Kidney glomerular epithelial cell (primary cell): ENCODE measurements at regions not wholly inside any gene's neighbourhood (a gene's known extent, or its start where the extent isn't known, plus 50 kb on each side); places are given as distances from the start of the nearest gene placed in this dataset.
"Not testable (repeated sequence)": the region's sequence is repeated elsewhere in the genome, so short reads cannot be mapped to it uniquely, and the experiment has no call there.

Source experiments
- DNase-seq: peaks from one replicate; lab custom pipeline; 2025; lab: John Stamatoyannopoulos, UW

DNA sequence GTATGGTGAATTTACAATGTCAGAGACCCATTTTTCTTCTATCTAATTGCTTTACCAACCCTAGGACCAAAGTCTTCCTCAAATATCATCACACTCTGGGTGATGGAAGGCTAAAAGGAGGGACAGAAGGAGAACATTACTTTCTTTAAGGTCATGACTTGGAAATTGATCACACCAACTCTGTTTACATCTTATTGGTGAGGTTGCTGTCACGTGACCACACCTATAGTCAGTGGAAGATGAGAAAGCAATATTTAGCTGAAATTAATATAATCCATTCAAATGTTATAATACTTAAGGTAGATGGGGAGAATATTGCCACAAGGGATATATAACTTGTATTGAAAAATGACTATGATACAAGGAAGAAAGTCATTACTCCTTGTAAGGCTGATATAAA lies 183.6 kb upstream of the SMIM30 start:
- no peak for DNase-seq

DNA sequence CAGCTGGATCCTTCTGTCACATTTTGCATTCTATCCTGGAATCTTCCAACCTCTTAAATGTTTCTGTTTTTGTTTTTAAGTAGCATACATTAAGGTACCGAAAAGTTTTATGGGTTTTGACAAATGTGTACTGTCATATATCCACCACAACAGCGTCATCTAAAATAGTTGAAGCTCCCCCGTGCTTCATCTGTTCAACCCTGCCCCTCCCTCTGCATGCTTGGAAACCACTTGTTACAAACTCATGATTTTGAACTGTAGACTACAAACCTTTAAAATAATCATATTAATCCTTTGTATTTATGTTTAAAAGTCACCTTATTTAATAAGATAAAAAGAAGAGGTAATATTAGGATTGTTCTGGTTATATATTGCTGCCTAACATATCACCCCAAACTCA lies 182.8 kb upstream of the SMIM30 start:
- no peak for DNase-seq

DNA sequence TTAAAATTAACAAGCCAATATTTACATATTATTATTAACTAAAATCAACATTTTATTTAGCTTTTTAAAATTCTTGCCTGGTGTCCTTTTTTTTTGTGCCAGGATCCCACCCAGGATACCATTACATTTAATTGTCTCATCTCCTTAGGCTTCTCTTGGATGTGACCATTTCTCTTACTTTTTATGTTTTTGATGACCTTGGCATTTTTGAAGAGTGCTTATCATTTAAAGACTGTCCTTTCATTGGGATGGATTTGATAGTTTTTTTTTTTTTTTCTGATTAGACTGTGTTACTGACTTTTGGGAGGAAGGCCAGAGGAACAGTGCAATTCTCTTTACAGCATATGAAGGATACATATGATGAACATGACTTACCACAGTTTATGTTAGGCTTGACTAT lies 181.4 kb upstream of the SMIM30 start:
- DNase-seq = no peak

- no peak for DNase-seq
These were observed 180.1 kb upstream of the SMIM30 start for GRCh38 chr7:113298501-113298900.

DNA sequence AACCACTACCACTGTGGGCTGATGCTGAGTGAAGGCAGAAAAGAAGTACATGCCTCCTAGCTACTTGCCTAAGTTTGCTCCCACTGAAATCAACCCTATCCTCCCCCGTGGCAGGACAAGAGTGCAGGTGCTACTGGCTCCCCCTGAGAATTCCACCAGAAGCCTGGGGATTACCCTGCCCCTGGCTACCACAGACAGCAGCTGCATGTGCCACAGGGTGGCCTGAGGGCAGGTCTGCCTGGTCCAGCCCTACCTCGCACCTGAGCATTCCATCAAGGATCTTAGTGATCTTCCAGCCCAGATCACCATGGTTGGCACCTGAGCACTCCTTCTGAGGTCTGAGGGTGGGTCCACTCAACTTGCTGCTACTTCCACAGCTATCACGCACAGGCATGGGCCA lies 176.4 kb upstream of the SMIM30 start:
- no peak for DNase-seq

DNA sequence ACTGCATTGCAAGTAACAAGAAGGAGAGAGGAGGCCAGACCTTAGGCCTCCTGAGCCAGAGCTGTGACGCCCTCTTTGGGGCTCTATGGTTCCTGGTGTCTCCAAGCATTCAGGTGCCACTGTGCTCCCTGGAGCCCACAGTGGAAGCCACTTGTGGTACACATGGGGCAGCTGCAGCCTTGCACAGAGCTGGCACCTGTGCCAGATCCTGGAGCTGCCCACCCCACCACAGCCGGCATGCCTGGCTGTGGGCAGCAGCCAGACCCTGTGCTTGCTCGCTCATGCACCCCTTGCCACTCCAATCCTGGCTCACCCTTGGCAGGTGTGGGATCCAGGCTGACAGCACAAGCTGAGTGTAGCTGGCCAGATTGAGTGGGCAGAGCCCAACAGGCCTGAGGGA lies 173.8 kb upstream of the SMIM30 start:
- no peak for DNase-seq

DNA sequence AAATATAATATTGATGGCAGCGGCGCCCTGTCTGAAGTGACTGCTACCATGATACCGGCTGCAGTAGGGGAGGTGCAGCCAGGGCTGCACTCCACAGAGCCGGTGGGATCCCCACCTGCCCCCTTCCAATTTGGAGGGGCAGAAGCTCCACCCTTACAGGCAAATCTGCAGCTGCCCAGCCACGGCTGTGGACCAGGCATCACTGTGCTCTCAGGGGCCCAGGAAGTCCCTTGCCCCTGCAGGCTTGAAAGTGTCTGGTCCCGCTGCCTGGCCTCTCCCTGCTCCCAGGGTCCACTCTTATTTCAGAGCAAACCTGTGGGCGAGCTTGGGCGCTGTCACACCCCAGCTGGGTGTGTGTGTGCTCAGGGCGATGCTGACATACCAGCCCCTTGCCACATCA lies 172.7 kb upstream of the SMIM30 start:
- no peak for DNase-seq

DNA sequence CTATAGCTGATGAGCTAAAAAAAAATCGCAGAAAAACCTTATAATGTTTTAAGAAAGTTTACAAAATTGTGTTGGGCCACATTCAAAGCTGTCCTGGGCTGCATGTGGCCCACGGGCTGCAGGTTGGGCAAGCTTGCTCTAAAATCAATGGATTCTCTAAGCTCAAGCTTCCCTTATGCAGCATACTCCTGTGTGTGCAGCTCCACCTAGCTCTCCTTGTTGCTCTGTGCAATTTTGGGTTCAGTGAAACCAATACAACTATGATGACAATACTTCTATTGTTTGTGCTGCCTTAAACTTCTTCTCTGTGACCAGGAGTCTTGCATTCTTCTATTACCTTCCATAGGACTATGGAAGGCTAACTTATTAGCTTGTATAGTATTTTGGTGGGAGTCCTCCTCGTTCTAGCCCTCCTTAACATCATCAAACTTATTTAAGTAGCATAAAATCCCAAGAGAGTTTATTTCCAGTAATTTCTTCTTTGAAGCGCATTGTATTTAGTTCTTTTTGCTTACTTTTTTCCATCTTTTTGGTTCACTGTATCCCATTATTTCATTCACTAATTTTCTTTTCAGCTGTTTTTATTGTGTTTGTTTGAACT lies 170.9 kb upstream of the SMIM30 start:
- peak; percentile 18 for DNase-seq

DNA sequence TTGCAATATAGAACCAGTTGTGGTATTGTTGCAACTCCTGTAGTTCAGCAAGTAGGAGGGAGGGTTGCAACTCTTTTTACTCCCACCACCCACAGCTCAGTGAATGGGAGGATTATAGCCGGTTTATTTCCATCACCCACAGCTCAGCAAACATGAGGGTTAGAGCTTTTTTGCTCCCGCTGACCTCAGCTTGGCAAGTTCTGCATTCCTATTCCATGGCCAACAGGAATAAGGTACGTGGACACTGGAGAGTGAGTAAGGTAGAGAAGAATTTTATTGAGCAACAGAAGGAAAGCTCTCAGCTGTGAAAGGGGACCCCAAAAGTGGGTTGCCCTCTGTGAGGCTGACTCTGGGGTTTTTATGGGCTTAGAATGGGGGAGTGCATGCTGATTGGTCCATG lies 167.1 kb upstream of the SMIM30 start:
- DNase-seq = no peak

DNA sequence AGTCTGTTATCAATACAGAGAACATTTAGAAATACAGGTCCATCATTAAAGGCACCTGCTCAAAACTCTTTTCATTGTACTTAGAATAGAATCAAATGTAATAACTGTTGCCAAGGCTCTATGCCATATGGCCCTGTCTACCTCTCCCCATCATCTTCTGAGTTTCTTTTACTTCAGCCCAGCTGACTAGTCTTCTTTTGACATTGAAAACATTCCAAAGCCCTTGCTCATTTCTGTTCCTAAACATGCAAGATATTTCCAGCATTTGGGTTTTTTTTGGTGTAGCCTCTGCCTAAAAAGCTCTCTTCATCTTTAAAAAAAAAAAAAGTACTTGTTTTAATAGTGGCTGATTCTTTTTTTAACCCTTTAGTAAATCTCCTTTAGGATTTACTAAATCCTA lies 165.5 kb upstream of the SMIM30 start:
- no peak for DNase-seq

- DNase-seq = no peak
These were observed 164.5 kb upstream of the SMIM30 start for GRCh38 chr7:113282875-113283274.

DNA sequence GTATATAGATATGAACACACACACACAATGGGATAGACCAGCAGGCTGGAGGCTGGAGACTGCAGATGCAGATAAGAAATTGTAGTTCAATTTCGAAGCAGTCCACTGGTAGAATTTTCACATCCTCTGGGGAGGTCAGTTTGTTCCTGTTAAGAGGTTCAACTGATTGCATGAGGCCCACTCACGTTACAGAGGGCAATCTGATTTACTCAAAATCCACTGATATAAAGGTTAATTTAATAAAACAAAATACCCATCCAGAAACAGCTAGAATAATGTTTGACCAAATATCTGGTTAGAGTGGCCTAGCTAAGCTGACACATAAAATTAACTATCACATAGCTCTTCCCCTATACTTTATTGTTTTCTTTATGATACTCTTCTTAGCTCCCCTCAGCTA lies 162.9 kb upstream of the SMIM30 start:
- no peak for DNase-seq

DNA sequence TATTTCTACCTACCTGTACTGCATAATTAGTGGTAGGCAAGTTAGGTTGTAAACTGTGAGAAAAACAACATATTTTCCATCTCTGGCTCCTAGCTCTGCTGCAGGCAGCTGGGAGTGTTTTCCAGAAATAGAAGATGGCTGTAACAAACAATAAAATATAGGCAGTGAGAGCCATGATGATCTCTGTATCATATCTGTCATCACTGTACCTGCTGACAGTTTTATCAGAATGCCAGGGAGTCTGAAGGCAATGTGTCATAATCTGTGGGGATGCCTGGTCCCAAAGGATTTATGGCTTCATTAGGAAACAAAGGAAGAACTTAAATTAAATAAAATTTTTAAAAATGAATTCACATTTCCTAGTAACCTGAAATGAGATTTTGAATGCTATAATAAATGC lies 160.9 kb upstream of the SMIM30 start:
- DNase-seq = no peak

- DNase-seq = no peak
These were observed 152.4 kb upstream of the SMIM30 start for GRCh38 chr7:113270790-113271189.

GRCh38 chr7:113269592-113269991 lies 151.2 kb upstream of the SMIM30 start:
- not testable (repeated sequence) for DNase-seq

GRCh38 chr7:113268757-113269156 lies 150.4 kb upstream of the SMIM30 start:
- DNase-seq = no peak

- no peak for DNase-seq
These were observed 149.5 kb upstream of the SMIM30 start for GRCh38 chr7:113267885-113268284.

DNA sequence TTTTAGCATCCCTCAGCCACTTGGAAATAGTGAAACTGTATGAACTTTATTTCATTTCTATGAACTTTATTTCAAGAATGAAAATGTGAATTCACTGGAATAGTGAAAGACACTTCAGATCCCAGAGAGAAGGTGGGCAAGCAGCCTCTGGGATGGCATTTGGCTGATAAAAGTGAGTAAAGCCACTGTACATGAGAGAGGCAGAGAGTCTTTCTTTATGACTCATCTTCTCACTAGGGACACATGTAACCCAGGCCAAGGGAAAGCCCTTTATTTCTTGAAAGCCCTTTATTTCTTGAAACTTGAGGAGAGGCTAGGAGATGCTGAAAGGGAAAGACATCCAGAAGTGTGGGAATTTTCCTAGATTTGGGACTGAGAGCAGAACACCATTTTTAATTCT lies 148.9 kb upstream of the SMIM30 start:
- DNase-seq = no peak

- no peak for DNase-seq
These were observed 145.4 kb upstream of the SMIM30 start for GRCh38 chr7:113263749-113264148.

- DNase-seq = not testable (repeated sequence)
These were observed 144.9 kb upstream of the SMIM30 start for GRCh38 chr7:113263215-113263742.

GRCh38 chr7:113256883-113257531 lies 138.7 kb upstream of the SMIM30 start:
- no peak for DNase-seq

- DNase-seq = no peak
These were observed 128.8 kb upstream of the SMIM30 start for GRCh38 chr7:113247198-113247597.

- no peak for DNase-seq
These were observed 128.4 kb upstream of the SMIM30 start for GRCh38 chr7:113246738-113247137.

GRCh38 chr7:113232885-113233284 lies 114.5 kb upstream of the SMIM30 start:
- DNase-seq = no peak
